HG02798 (cell line): ENCODE measurements at regions not wholly inside any gene's neighbourhood (a gene's known extent, or its start where the extent isn't known, plus 50 kb on each side); places are given as distances from the start of the nearest gene placed in this dataset.
"Not testable (repeated sequence)": the region's sequence is repeated elsewhere in the genome, so short reads cannot be mapped to it uniquely, and the experiment has no call there.

Experiments
- ATAC-seq: cut with Tn5 transposase; IDR thresholded peaks from one replicate; pipeline ENCODE4 v1.9.1; 2021; ENCODE audit warnings: mild to moderate bottlenecking; ENCODE audit not compliant: unreplicated experiment, poor library complexity

- no peak for ATAC-seq
These were observed 394.0 kb upstream of the MON1B start for GRCh38 chr16:76796978-76797377.

GRCh38 chr16:76797457-76797856 lies 393.5 kb upstream of the MON1B start:
- no peak for ATAC-seq

DNA sequence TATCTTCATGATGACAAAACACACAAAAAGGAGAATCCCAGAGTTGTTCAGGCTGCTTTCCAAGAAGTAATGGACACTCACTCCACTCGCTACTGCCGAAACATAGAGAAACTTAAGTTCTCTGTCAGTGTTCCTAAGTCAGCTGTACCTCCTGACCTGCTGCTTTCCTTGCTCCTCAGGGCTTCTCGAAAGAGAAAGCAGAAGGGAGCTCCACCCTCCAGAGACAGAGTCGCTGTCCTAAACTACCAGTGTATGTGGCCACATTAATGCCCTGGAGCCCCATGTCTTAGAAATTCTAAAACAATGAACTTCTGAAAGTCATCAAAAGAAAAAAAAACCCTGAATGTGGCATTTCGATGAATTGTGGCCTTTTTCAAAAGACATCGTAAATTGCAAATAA lies 390.8 kb upstream of the MON1B start:
- ATAC-seq: no peak

GRCh38 chr16:76801357-76801756 lies 389.6 kb upstream of the MON1B start:
- ATAC-seq: no peak

DNA sequence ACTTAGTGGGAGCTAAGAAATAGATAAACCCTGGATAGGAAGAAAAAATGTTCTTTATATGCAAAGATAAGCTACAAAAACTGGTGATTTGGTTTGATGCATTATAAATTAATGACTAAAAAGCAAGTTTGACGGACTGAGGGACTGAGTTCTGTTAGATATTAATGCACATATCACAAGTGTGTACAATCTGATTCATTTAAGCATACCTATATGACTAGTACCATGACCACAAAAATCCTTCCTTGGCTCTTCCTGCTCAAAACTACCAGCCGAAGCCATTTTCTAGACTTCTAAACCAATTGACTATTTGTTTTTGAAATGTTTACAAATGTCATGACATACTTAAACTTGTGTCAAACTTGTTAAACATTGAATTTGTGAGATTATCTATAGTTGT lies 374.5 kb upstream of the MON1B start:
- no peak for ATAC-seq

- no peak for ATAC-seq
These were observed 372.3 kb upstream of the MON1B start for GRCh38 chr16:76818606-76819181.

- no peak for ATAC-seq
These were observed 371.6 kb upstream of the MON1B start for GRCh38 chr16:76819226-76819916.

DNA sequence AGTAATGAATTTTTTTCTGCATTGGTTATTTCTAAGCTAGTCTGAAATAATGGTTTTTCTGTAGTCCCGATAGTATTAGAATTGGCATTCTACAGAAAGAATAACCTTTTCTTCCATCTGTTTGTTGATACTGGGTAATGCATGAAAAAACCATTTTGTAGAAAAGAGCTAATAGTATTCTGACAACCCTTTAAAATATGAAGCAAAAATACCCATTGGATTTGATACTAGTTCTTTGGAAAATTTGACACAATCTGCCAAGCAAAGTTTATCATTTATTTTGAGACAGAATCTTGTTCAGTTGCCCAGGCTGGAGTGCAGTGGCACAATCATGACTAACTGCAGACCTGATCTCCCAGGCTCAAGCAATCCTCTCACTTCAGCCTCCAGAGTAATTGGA lies 366.8 kb upstream of the MON1B start:
- ATAC-seq: no peak

GRCh38 chr16:76824791-76825190 lies 366.2 kb upstream of the MON1B start:
- no peak for ATAC-seq

DNA sequence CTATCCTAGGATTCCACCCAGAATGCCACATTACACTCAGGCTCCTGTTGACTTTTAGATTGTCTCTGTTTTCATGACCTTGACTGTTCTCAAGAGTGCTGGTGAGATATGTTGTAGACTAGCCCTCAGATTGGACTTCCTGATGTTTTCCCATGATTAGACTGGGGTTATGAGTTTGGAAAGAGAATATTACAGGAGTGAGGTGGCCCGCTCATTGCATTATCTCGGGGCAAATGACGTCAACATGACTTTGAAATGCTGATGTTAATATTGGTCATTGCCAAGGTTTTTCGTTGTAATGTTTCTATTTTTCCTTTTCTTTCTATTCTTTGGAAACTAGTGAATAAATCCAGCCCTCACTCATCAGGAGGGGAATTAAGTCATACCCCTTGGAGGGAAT lies 355.7 kb upstream of the MON1B start:
- ATAC-seq: no peak

DNA sequence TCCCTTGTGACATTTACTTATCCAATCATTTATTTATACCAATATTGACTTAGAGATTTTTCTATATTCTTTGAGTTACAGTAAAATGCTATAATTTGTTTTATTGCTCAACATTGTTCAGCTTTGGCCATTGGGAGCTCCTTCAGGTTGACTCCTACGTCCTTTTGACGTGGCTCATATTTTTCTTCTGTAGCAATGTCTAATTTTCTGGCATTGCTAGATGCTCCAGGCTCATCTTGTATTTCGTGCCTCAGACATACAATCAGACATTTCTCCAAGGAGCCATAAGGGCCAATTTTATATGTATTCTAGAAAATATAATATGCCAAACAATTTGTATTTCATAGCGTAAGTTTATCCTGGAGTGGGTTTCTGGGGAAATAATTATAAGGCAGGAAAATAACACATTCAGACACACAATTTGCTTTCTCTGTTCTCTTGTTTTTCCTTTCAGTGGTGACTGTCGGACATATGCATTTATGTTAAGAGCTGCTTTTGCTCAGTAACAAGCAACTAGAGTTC lies 355.1 kb upstream of the MON1B start:
- ATAC-seq: no peak

DNA sequence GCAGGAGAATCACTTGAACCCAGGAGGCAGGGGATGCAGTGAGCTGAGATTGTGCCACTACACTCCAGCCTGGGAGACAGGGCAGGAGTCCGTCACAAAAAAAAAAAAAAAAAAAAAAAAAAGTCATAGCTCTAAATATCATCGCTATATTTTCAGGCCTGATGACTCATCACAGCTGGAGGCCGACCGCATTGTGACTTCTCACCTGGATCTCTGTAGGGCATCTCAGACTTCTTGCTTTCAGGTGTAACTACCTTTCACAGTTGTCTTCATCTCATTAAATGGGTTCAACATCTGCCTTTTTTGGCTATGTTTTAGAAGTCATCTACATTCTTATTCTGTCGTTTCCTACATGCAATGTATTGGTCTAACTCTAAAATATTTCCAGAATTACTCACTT lies 353.1 kb upstream of the MON1B start:
- no peak for ATAC-seq

DNA sequence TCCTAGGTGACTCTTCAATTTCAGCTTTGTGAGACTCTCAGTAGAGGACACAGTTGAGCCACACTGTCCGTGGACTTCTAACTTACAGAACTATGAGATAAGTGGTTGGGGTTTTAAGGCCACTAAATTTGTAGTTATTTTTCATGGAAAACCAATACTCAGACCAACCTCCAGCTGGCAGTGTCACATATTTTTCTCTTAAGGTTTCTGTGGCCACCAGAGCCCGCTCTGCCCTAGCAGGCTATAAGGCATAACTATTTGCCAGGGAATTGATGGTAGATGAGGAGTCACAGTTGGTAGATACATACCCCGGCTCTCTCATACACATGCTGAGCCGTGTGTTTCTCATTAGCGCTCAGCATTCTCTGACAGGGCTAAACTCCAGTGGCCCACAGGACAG lies 336.8 kb upstream of the MON1B start:
- ATAC-seq: no peak

- ATAC-seq: no peak
These were observed 334.9 kb upstream of the MON1B start for GRCh38 chr16:76856112-76856511.

DNA sequence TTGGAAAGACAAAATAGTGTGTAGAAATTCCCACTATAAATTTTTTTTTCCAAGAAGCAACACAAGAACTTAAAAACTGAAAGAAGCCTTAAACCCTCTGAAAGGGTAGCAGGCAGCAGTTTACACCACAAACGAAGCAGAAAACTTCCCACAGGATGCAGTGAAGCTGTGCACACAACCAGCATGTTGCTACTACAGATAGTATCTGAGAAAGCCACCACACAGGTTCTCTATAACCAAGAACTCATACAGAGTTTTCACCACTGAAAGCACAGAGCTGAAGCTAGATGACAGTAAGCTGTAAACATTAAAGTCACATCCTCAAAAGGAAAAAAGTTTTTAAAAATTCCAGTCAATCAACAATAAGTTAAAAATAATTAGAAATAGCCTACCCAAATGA lies 333.6 kb upstream of the MON1B start:
- ATAC-seq: no peak

GRCh38 chr16:76862901-76863300 lies 328.1 kb upstream of the MON1B start:
- ATAC-seq: no peak

DNA sequence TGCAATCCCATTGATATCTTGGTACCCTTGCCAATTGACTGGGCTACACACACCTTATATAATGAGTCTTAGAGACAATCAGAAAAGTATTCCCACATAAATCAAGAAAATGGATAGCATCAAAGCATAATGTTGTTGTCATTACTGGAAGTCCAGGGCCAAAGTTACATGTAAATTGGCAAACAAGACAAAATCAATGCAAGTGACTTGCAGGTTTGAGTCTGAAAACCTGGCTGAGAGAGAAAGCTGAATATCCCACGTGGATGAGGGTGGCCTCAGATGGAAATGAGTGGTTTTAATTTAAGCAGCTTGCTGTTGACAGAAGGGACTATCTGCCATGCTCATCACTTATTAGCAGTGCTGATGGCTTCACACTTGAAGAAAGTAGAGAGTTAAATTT lies 324.0 kb upstream of the MON1B start:
- ATAC-seq: no peak

GRCh38 chr16:76875898-76876297 lies 315.1 kb upstream of the MON1B start:
- ATAC-seq: no peak

DNA sequence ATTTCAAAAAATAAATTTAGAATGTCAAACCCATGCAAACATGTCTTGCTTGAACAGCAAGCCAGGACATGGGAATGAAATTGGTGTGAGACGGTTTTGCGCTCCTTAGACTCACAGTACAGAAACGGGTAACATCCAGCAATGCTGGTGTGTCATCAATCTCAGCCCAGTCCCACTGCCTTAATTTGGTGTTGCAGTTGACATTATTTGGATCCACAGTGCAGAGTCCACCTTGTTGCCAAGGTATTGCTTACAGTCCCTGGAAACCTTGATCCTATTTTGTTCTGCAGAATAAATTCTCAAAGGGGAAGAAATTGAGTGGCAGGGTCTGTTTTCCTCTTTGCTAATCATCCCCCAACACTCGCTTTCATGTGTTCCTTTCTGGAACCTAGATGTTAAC lies 311.6 kb upstream of the MON1B start:
- no peak for ATAC-seq

DNA sequence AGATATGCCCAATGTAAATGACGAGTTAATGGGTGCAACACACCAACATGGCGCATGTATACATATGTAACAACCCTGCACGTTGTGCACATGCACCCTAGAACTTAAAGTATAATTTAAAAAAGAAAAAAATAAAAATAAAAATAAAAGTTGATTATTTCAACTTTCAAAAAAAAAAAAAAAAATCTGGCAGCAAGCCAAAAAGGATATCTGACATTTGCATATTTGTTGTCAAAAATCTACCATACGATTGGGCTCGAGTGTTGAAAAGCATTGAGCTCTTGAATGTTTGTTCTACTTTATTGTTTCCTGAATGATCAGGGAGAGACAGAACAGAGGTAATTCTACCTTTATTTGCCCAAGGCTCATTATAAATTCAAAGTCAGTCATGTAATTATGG lies 310.5 kb upstream of the MON1B start:
- ATAC-seq: not testable (repeated sequence)

- no peak for ATAC-seq
These were observed 308.9 kb upstream of the MON1B start for GRCh38 chr16:76882105-76882504.

DNA sequence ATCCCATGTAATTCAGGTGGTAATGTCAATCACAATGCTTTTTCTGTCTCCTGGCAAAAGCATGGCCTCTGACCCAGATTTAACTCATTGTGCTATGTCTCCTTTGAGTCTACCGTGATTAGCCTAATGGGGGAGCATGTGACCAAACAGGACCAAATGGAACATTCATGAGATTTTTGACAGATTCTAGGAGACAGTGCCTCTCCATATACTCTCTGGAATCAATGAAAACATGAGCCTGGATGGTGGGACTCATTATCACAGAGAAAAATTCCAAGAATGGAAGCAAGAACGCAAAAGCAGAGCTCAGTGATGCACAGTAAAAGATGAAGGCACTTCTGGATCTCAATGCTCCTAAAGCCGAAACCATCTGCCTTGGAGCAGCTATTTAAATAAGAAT lies 307.9 kb upstream of the MON1B start:
- no peak for ATAC-seq
